Uterus (tissue), 2 donors: ENCODE measurements at regions not wholly inside any gene's neighbourhood (a gene's known extent, or its start where the extent isn't known, plus 50 kb on each side); places are given as distances from the start of the nearest gene placed in this dataset.

ENCODE experiments used
- CTCF ChIP-seq, 4 experiments: fragments of 200-600 bp in 2 of 4; fragments of 450-650 bp in 2 of 4; sonication (generic) in 2 of 4; IDR thresholded peaks; one replicate each; pipeline ENCODE4 v1.5.1; 2016 to 2019; ENCODE audit warnings: antibody characterized with exemption in 4 of 4, mild to moderate bottlenecking in 2 of 4, moderate library complexity in 1 of 4
- POLR2A ChIP-seq, 2 donors: fragments of 450-650 bp; IDR thresholded peaks; one replicate each; pipeline ENCODE4 v1.6.1; 2016; ENCODE audit warnings: antibody characterized with exemption in 2 of 2, mild to moderate bottlenecking in 1 of 2, moderate library complexity in 1 of 2

GRCh38 chr1:55735106-55735505 lies 519.9 kb upstream of the USP24 start:
- TF ChIP-seq CTCF (IDR thresholded peaks at IDR 0.05) (no peak), POLR2A (IDR thresholded peaks at IDR 0.05) (no peak)
